NT2/D1 (cell line): ENCODE measurements at regions not wholly inside any gene's neighbourhood (a gene's known extent, or its start where the extent isn't known, plus 50 kb on each side); places are given as distances from the start of the nearest gene placed in this dataset.

Experiments used
- YY1 ChIP-seq: IDR thresholded peaks from 2 replicates; pipeline ENCODE4 v1.6.1; 2011; ENCODE audit not compliant: insufficient read length, insufficient read depth
- ZNF274 ChIP-seq: IDR thresholded peaks from 2 replicates; pipeline ENCODE4 v1.6.1; 2011; ENCODE audit warnings: mild to moderate bottlenecking, low read depth, low read length

GRCh38 chr5:152701305-152701949, 296.3 kb upstream of the NMUR2 start:
- TF ChIP-seq ZNF274 (no peak), YY1 (no peak)
